ENCODE measurements at regions not wholly inside any gene's neighbourhood (a gene's known extent, or its start where the extent isn't known, plus 50 kb on each side); places are given as distances from the start of the nearest gene placed in this dataset.

GRCh38 chr3:148532774-148533173 lies 164.9 kb upstream of the AGTR1 start:
- no peak for TF ChIP-seq POLR2A (IDR thresholded peaks at IDR 0.05; ENCODE audit: low read depth)
- no peak for TF ChIP-seq CTCF (IDR thresholded peaks at IDR 0.05)
